K562 (cell line): ENCODE measurements at regions not wholly inside any gene's neighbourhood (a gene's known extent, or its start where the extent isn't known, plus 50 kb on each side); places are given as distances from the start of the nearest gene placed in this dataset.

ENCODE experiments used
- ATF1 ChIP-seq, 2 experiments: fragments of 450-650 bp in 1 of 2; IDR thresholded peaks; 2 replicates each; pipeline ENCODE4 v1.6.1; 2016; ENCODE audit warnings: missing compliant biosample characterization in 1 of 2, missing genetic modification characterization in 1 of 2
- BACH1 ChIP-seq: fragments of 200-800 bp; sonication (Bioruptor generic); IDR thresholded peaks from 2 replicates; pipeline ENCODE4 v1.6.1; 2016; ENCODE audit warnings: missing genetic modification characterization, missing compliant biosample characterization
- ETV6 ChIP-seq, 3 experiments: fragments of 150-350 bp in 1 of 3; sonication (generic) in 1 of 3; formaldehyde crosslinking in 1 of 3; IDR thresholded peaks; 2 replicates each; pipeline versions ENCODE4 v1.6.1 to v1.8.0; 2014 to 2022; ENCODE audit warnings: borderline replicate concordance in 2 of 3, low read depth in 2 of 3, antibody characterized with exemption in 1 of 3, low read length in 1 of 3, mild to moderate bottlenecking in 1 of 3, missing genetic modification reagents in 1 of 3
- HDAC1 ChIP-seq, 2 experiments: fragments of 450-650 bp; IDR thresholded peaks; 2 replicates each; pipeline ENCODE4 v1.6.1; 2016 to 2017; ENCODE audit warnings: inconsistent platforms in 1 of 2, mild to moderate bottlenecking in 1 of 2, moderate library complexity in 1 of 2
- HNRNPH1 ChIP-seq: fragments of 200-400 bp; formaldehyde crosslinking; optimal IDR thresholded peaks from 2 replicates; pipeline ENCODE3; 2017; ENCODE audit warnings: low read depth, mild to moderate bottlenecking, low read length, moderate library complexity
- MTA1 ChIP-seq: fragments of 450-650 bp; IDR thresholded peaks from 2 replicates; pipeline ENCODE4 v1.6.1; 2017; ENCODE audit warnings: borderline replicate concordance
- STAT5B ChIP-seq: fragments of 250-450 bp; sonication (Bioruptor Pico); IDR thresholded peaks from 2 replicates; pipeline ENCODE4 v1.8.0; 2021; ENCODE audit warnings: mild to moderate bottlenecking, inconsistent platforms
- TF ChIP-seq, protein P1 (sequence below): sonication (generic); formaldehyde crosslinking; IDR thresholded peaks from 2 replicates; pipeline ENCODE4 v1.8.0; 2023; ENCODE audit warnings: missing genetic modification reagents, mild to moderate bottlenecking, borderline replicate concordance
- TF ChIP-seq, protein P2 (sequence below): fragments of 450-650 bp; IDR thresholded peaks from 2 replicates; pipeline ENCODE4 v1.6.1; 2014; ENCODE audit warnings: low read depth, mild to moderate bottlenecking, moderate library complexity, borderline replicate concordance
- TF ChIP-seq, protein P3 (sequence below): fragments of 450-650 bp; formaldehyde crosslinking; IDR thresholded peaks from 2 replicates; pipeline ENCODE4 v1.4.0; 2022; ENCODE audit warnings: mild to moderate bottlenecking, moderate library complexity

DNA sequence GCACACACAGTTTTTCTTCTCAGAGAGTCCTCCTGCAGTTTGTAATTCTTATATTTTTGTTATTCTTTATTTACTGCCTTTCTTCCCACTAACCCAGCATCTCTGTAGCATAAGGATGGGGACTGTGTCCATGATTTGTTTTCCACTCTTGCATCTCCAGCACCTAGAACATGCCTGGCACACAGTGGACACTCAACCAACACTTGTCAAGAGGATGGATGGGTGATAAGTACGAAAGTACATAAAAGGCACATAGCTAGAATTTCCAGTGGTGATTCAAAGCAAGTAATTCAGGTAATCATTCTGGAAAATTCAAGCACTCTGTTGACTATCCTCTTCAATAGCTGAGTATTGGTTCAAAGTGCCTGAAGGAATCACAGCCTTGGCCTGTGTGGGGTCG lies 60.2 kb upstream of the TRIO start (continued):
- TF ChIP-seq, protein P1, sequence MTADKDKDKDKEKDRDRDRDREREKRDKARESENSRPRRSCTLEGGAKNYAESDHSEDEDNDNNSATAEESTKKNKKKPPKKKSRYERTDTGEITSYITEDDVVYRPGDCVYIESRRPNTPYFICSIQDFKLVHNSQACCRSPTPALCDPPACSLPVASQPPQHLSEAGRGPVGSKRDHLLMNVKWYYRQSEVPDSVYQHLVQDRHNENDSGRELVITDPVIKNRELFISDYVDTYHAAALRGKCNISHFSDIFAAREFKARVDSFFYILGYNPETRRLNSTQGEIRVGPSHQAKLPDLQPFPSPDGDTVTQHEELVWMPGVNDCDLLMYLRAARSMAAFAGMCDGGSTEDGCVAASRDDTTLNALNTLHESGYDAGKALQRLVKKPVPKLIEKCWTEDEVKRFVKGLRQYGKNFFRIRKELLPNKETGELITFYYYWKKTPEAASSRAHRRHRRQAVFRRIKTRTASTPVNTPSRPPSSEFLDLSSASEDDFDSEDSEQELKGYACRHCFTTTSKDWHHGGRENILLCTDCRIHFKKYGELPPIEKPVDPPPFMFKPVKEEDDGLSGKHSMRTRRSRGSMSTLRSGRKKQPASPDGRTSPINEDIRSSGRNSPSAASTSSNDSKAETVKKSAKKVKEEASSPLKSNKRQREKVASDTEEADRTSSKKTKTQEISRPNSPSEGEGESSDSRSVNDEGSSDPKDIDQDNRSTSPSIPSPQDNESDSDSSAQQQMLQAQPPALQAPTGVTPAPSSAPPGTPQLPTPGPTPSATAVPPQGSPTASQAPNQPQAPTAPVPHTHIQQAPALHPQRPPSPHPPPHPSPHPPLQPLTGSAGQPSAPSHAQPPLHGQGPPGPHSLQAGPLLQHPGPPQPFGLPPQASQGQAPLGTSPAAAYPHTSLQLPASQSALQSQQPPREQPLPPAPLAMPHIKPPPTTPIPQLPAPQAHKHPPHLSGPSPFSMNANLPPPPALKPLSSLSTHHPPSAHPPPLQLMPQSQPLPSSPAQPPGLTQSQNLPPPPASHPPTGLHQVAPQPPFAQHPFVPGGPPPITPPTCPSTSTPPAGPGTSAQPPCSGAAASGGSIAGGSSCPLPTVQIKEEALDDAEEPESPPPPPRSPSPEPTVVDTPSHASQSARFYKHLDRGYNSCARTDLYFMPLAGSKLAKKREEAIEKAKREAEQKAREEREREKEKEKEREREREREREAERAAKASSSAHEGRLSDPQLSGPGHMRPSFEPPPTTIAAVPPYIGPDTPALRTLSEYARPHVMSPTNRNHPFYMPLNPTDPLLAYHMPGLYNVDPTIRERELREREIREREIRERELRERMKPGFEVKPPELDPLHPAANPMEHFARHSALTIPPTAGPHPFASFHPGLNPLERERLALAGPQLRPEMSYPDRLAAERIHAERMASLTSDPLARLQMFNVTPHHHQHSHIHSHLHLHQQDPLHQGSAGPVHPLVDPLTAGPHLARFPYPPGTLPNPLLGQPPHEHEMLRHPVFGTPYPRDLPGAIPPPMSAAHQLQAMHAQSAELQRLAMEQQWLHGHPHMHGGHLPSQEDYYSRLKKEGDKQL, result no peak
- TF ChIP-seq MTA1 (no peak), HNRNPH1 (no peak), HDAC1 (IDR thresholded peaks at IDR 0.05) (no peak), BACH1 (tag) (no peak), ATF1 (CRISPR knock-in tag; IDR thresholded peaks at IDR 0.05) (no peak), ATF1 (tag; IDR thresholded peaks at IDR 0.05) (no peak), ETV6 (IDR thresholded peaks at IDR 0.05; ENCODE audit: borderline replicate concordance in 1 of 2, low read depth in 2 of 2, low read length in 1 of 2) (no peak), ETV6 (CRISPR knock-in tag; IDR thresholded peaks at IDR 0.05; ENCODE audit: borderline replicate concordance) (no peak), STAT5B (no peak)
- TF ChIP-seq, protein P2, sequence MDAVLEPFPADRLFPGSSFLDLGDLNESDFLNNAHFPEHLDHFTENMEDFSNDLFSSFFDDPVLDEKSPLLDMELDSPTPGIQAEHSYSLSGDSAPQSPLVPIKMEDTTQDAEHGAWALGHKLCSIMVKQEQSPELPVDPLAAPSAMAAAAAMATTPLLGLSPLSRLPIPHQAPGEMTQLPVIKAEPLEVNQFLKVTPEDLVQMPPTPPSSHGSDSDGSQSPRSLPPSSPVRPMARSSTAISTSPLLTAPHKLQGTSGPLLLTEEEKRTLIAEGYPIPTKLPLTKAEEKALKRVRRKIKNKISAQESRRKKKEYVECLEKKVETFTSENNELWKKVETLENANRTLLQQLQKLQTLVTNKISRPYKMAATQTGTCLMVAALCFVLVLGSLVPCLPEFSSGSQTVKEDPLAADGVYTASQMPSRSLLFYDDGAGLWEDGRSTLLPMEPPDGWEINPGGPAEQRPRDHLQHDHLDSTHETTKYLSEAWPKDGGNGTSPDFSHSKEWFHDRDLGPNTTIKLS, result no peak
- TF ChIP-seq, protein P3, sequence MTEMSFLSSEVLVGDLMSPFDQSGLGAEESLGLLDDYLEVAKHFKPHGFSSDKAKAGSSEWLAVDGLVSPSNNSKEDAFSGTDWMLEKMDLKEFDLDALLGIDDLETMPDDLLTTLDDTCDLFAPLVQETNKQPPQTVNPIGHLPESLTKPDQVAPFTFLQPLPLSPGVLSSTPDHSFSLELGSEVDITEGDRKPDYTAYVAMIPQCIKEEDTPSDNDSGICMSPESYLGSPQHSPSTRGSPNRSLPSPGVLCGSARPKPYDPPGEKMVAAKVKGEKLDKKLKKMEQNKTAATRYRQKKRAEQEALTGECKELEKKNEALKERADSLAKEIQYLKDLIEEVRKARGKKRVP (CRISPR knock-in tag), result no peak
